Ovary (tissue), 7 donors: ENCODE measurements at regions not wholly inside any gene's neighbourhood (a gene's known extent, or its start where the extent isn't known, plus 50 kb on each side); places are given as distances from the start of the nearest gene placed in this dataset.

ENCODE experiments used
- DNase-seq, 5 donors: peaks; one replicate each; pipeline ENCODE4 v3.0.0-alpha.2; 2019 to 2020
- H3K27ac ChIP-seq, 2 donors: fragments of 200-600 bp; one replicate each; pipeline versions ENCODE4 v1.5.1 to v1.8.0; 2019 to 2022
- H3K27me3 ChIP-seq: fragments of 200-600 bp; one replicate; pipeline ENCODE4 v1.8.0; 2022
- H3K36me3 ChIP-seq: fragments of 200-600 bp; sonication (generic); one replicate; pipeline ENCODE4 v1.5.1; 2019
- H3K4me1 ChIP-seq: one replicate; pipeline ENCODE4 v1.8.1; 2013; ENCODE audit warnings: mild to moderate bottlenecking, moderate library complexity; ENCODE audit not compliant: insufficient read depth
- H3K4me3 ChIP-seq: fragments of 200-600 bp; sonication (generic); one replicate; pipeline ENCODE4 v1.5.1; 2017
- H3K9me3 ChIP-seq, 2 donors: fragments of 200-600 bp in 1 of 2; sonication (generic) in 1 of 2; one replicate each; pipeline versions ENCODE4 v1.5.1 to v1.8.1; 2013 to 2019; ENCODE audit warnings: mild to moderate bottlenecking in 1 of 2, moderate library complexity in 1 of 2
- EP300 ChIP-seq: sonication (generic); formaldehyde crosslinking; IDR thresholded peaks from one replicate; pipeline ENCODE4 v1.6.1; 2017; ENCODE audit warnings: antibody characterized with exemption
- POLR2A ChIP-seq: fragments of 450-650 bp; IDR thresholded peaks from one replicate; pipeline ENCODE4 v1.6.1; 2017; ENCODE audit warnings: antibody characterized with exemption, mild to moderate bottlenecking, moderate library complexity
- WGBS, 3 donors: extraction: QIAGEN DNeasy Blood & Tissue Kit in 1 of 3; methylation state at CpG; one replicate each; pipeline versions ENCODE4 v1.1.5 to v1.1.7; 2013 to 2017; 5-methylcytosine and 5-hydroxymethylcytosine counted together
- intact Hi-C, 4 donors: fragments of 100-400 bp; cut with DNase I; formaldehyde crosslinking; loops; one replicate each; pipeline versions ENCODE4 v1.11.0 to v1.15.1; 2022 to 2023
- TF ChIP-seq, protein P1 (sequence below), 3 donors: fragments of 450-650 bp in 2 of 3; fragments of 200-600 bp in 1 of 3; IDR thresholded peaks; one replicate each; pipeline versions ENCODE4 v1.5.1 to v1.8.0; 2016 to 2022; ENCODE audit warnings: antibody characterized with exemption in 3 of 3, mild to moderate bottlenecking in 1 of 3
- donor health status: DM: no; HTN: no; CAD: no; lungs with moderate emphysema.
- donor health status: DM: no; HTN: no; CAD: no.
- donor health status: Bipolar disorder and iron deficiency.
- donor health status: DM: no; HTN: no; CAD: no.
- donor health status: DM: yes; HTN: yes; CAD: no.

GRCh38 chr5:56291661-56292374 is 58.7 kb upstream of the ANKRD55 start:
- DNase-seq = no peak
- WGBS, 3 donors = 28 to 35% (median 34%) methylated on average over 3 of the region's 3 CpGs
- Histone ChIP-seq H3K4me3 (no peak overlapping the region), H3K27ac (no peak overlapping the region), H3K36me3 (no peaks in the 10 kb centered on the region), H3K27me3 (no peaks in the 10 kb centered on the region), H3K4me1 (no peaks in the 10 kb centered on the region), H3K9me3 (no peaks in the 10 kb centered on the region)
- TF ChIP-seq EP300 (no peak), POLR2A (no peak)
- TF ChIP-seq, protein P1, sequence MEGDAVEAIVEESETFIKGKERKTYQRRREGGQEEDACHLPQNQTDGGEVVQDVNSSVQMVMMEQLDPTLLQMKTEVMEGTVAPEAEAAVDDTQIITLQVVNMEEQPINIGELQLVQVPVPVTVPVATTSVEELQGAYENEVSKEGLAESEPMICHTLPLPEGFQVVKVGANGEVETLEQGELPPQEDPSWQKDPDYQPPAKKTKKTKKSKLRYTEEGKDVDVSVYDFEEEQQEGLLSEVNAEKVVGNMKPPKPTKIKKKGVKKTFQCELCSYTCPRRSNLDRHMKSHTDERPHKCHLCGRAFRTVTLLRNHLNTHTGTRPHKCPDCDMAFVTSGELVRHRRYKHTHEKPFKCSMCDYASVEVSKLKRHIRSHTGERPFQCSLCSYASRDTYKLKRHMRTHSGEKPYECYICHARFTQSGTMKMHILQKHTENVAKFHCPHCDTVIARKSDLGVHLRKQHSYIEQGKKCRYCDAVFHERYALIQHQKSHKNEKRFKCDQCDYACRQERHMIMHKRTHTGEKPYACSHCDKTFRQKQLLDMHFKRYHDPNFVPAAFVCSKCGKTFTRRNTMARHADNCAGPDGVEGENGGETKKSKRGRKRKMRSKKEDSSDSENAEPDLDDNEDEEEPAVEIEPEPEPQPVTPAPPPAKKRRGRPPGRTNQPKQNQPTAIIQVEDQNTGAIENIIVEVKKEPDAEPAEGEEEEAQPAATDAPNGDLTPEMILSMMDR (IDR thresholded peaks at IDR 0.05) = no peak
- intact Hi-C loops = no loop called here

DNA sequence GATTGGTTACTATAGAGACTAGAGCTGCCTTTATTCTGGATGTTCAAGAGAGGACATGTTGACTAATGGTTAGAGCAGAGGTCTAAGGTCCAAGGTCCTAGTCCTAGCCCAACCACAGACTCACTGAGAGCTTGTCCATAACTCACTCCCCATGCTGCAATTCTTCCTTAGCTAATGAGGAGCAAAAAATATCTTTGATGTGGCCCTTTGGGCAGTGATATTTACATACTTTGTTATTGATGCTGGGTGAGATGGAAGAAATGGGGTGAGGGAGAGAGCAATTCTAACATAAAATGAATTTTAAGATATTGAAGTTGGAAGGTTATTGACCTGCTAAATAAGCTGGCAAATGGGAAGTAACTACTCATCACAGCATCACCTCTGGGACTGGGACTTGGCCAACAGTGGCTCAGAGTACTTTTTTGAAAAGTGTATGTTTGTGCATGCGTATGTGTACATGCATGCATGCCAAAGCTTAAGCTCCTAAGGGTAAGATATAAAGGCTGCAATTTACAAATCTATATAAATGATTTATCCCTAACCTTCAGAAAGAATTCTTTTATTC is 58.0 kb upstream of the ANKRD55 start:
- 81 to 97% (median 88%) methylated on average over 1 of the region's 1 CpG for WGBS, 3 donors
- intact Hi-C loops = no loop called here
- TF ChIP-seq POLR2A (no peak), EP300 (no peak)
- TF ChIP-seq, protein P1 (IDR thresholded peaks at IDR 0.05) = no peak

DNA sequence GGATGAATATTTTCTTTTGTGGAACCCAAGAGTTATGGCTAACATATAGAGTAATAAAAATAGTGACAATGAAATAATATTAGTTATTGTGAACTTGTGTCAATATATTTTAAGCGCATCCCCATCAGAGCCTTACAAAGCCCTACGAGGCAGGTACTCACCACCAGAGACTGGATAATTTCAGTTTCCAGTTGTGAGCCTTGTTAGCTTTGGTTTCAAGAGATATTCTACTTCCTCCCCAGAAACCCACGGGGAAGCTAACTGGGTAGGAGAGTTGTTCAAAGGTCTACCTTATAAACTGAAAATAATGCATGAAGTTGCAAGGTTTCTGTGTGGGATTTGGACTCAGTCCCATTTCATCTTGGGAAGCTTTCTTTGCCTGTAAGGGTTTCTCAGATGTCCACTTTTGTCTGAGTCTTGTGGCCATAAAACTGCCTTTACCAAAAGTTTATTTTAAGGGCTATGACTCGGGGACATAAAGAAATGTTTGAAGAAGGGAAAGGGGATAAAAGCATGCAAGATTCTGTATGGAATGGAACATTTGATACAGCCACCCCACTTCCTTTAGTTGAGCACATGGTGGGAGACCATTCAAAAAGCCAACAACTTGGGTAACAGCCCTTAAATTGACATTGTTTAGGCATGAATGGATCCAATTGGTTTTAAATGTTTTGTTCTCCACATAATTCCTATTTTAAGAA is 57.4 kb upstream of the ANKRD55 start:
- 79 to 89% (median 86%) methylated on average over 4 of the region's 4 CpGs for WGBS, 3 donors
- Histone ChIP-seq H3K4me3 (no peak overlapping the region), H3K36me3 (no peaks in the 10 kb centered on the region), H3K27me3 (no peaks in the 10 kb centered on the region), H3K27ac (no peak overlapping the region), H3K9me3 (no peaks in the 10 kb centered on the region), H3K4me1 (no peaks in the 10 kb centered on the region)
- no peak for DNase-seq
- intact Hi-C loops = no loop called here
- TF ChIP-seq EP300 (no peak), POLR2A (no peak)
- TF ChIP-seq, protein P1 (IDR thresholded peaks at IDR 0.05) = no peak

More for the DNA sequence above, 58.0 kb upstream of the ANKRD55 start:
- Histone ChIP-seq H3K27ac (no peak overlapping the region), H3K4me1 (no peaks in the 10 kb centered on the region), H3K9me3 (no peaks in the 10 kb centered on the region), H3K4me3 (no peak overlapping the region), H3K27me3 (no peaks in the 10 kb centered on the region), H3K36me3 (no peaks in the 10 kb centered on the region)
- no peak for DNase-seq

DNA sequence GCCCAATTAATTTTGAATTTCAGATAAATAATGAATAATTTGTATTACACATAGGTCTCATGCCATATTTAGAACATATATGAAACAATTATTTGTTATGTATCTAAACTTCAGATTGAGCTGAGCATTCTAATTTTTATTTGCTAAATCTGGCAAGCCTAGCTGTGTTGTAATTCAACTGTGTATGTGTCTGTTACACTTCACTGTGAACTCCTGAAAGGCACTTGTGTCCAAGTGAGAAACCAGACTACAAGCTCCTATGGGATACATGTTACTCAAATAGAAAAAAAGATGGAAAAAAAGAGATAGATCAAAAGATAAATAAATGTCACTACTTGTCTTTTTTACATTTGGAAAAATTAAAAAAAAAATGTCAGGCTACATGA is 56.5 kb upstream of the ANKRD55 start:
- H3K27me3 ChIP-seq = no peaks in the 10 kb centered on the region
- H3K4me3 ChIP-seq = no peak overlapping the region
- intact Hi-C loops = no loop called here
- no peak for TF ChIP-seq POLR2A
- no peak for DNase-seq
- no peaks in the 10 kb centered on the region for H3K36me3 ChIP-seq
- H3K9me3 ChIP-seq = no peaks in the 10 kb centered on the region
- H3K4me1 ChIP-seq = no peaks in the 10 kb centered on the region
- H3K27ac ChIP-seq = no peak overlapping the region
